Common myeloid progenitor, CD34-positive (primary cell): ENCODE measurements at regions not wholly inside any gene's neighbourhood (a gene's known extent, or its start where the extent isn't known, plus 50 kb on each side); places are given as distances from the start of the nearest gene placed in this dataset.

ENCODE experiments used
- CTCF ChIA-PET: fragments of 350-600 bp; sonication (Branson Sonifier 250); formaldehyde crosslinking; loops from one replicate; lab custom pipeline; 2021; ENCODE audit warnings: antibody characterized with exemption; lab: Charles Lee
- POLR2A ChIA-PET: fragments of 350-600 bp; sonication (Branson Sonifier 250); formaldehyde crosslinking; loops from one replicate; lab custom pipeline; 2021; ENCODE audit warnings: antibody characterized with exemption; lab: Charles Lee
- DNase-seq, 3 donors: peaks; one replicate each; pipeline versions ENCODE4 v3.0.0 to v3.0.0-alpha.2; 2013
- H3K27ac ChIP-seq, 2 experiments: 1 replicate in 1 of 2; 2 replicates in 1 of 2; pipeline ENCODE4 v1.7.0; 2013; ENCODE audit warnings: inconsistent platforms in 2 of 2, low read length in 2 of 2, mild to moderate bottlenecking in 2 of 2, low read depth in 1 of 2, moderate library complexity in 1 of 2; ENCODE audit not compliant: severe bottlenecking in 2 of 2, insufficient read depth in 1 of 2, poor library complexity in 1 of 2
- H3K27me3 ChIP-seq, 5 experiments: replicated peaks in 2 of 5; 1 replicate in 3 of 5; 2 replicates in 2 of 5; pipeline versions ENCODE4 v1.6.1 to v1.7.0; 2013; ENCODE audit warnings: low read length in 4 of 5, mild to moderate bottlenecking in 2 of 5, moderate library complexity in 2 of 5, inconsistent platforms in 1 of 5; ENCODE audit not compliant: insufficient read depth in 5 of 5, control insufficient read depth in 4 of 5
- H3K36me3 ChIP-seq, 4 experiments: 1 replicate in 2 of 4; 2 replicates in 2 of 4; pipeline versions ENCODE4 v1.6.1 to v1.7.0; 2013; ENCODE audit warnings: low read length in 3 of 4, control low read depth in 1 of 4, mild to moderate bottlenecking in 1 of 4; ENCODE audit not compliant: control insufficient read depth in 4 of 4, insufficient read depth in 4 of 4
- H3K4me1 ChIP-seq, 4 experiments: 1 replicate in 3 of 4; 2 replicates in 1 of 4; pipeline versions ENCODE4 v1.6.1 to v1.7.1; 2013; ENCODE audit warnings: low read length in 3 of 4, mild to moderate bottlenecking in 3 of 4, control low read depth in 1 of 4, inconsistent platforms in 1 of 4, moderate library complexity in 1 of 4; ENCODE audit not compliant: control insufficient read depth in 4 of 4, insufficient read depth in 4 of 4; ENCODE audit errors: control extremely low read depth in 1 of 4
- H3K4me3 ChIP-seq, 7 experiments: 1 replicate in 4 of 7; 2 replicates in 3 of 7; pipeline versions ENCODE4 v1.5.1 to v1.7.0; 2013; ENCODE audit warnings: mild to moderate bottlenecking in 7 of 7, low read length in 6 of 7, moderate library complexity in 6 of 7, inconsistent platforms in 2 of 7, low read depth in 2 of 7, control low read depth in 1 of 7; ENCODE audit not compliant: insufficient read depth in 4 of 7, control insufficient read depth in 1 of 7; ENCODE audit errors: extremely low read depth in 1 of 7
- H3K9me3 ChIP-seq, 5 experiments: 1 replicate in 4 of 5; 2 replicates in 1 of 5; pipeline versions ENCODE4 v1.6.1 to v1.7.1; 2013; ENCODE audit warnings: low read length in 4 of 5, mild to moderate bottlenecking in 2 of 5, inconsistent platforms in 1 of 5, low read depth in 1 of 5, moderate library complexity in 1 of 5; ENCODE audit not compliant: control insufficient read depth in 4 of 5, insufficient read depth in 2 of 5; ENCODE audit errors: control extremely low read depth in 1 of 5
- WGBS: methylation state at CpG from one replicate; pipeline ENCODE4 v1.1.5; 2013; ENCODE audit not compliant: insufficient coverage; 5-methylcytosine and 5-hydroxymethylcytosine counted together

DNA sequence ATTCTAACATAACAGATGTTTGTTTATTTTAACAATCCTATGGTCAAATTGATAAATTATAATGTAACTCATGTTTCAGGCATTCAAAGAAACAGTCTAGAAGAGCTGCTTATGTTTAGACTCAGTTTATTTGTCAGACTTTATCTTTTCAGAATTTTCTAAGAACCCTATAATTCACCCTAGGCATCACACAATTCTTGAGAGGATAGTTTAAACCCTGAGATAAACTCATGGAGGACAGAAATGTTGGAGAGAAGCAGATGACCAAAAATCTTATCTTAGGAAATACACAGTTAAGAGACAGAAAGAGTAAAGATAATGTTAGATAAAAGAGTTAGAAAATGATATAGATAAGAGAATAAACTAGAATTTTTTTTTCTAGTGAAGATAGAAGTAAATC is 1185.7 kb upstream of the SLC10A2 start:
- H3K27ac ChIP-seq = no peak overlapping the region
- H3K4me1 ChIP-seq = no peaks in the 10 kb centered on the region
- POLR2A ChIA-PET = no interaction called here
- DNase-seq = no peak
- no peaks in the 10 kb centered on the region for H3K36me3 ChIP-seq
- no peaks in the 10 kb centered on the region for H3K9me3 ChIP-seq
- CTCF ChIA-PET = no interaction called here
- no peak overlapping the region for H3K4me3 ChIP-seq
- H3K27me3 ChIP-seq = no peaks in the 10 kb centered on the region

- Histone ChIP-seq H3K36me3 (no peaks in the 10 kb centered on the region), H3K27ac (no peak overlapping the region), H3K4me3 (no peak overlapping the region), H3K4me1 (no peaks in the 10 kb centered on the region), H3K27me3 (no peaks in the 10 kb centered on the region), H3K9me3 (no peaks in the 10 kb centered on the region)
- POLR2A ChIA-PET = no interaction called here
- no peak for DNase-seq
- CTCF ChIA-PET = no interaction called here
Observed at GRCh38 chr13:104246955-104247354, 1180.7 kb upstream of the SLC10A2 start.

DNA sequence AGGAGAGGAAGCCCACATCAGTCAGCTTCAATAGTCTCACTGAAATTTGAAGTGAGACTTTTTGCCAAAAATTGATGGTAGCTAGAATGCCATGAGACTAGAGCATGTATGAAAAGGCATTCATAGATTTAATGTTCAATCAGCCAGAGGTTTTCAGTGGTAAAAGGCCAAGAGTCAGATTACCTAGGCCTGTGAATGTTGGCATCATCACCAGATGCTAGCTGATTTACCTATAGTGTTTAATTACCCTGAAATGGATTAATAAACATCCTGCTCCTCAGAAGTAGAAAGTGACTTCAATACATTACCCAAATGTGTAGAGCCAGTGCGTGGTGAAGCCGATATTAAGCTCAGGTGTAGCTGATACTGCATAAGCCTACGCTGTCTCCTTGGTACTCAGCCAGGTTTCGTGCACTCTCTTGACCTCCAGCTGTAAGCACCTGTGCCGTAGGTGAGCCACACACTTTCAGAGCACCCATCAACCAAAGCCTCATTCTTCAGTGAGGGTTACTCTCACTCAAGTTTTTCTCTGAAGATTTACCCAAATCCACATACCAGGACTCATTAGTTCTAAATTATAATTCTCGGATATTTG is 1140.3 kb upstream of the SLC10A2 start:
- POLR2A ChIA-PET = no interaction called here
- WGBS = 100% methylated on average over 4 of the region's 6 CpGs
- H3K27ac ChIP-seq = no peak overlapping the region
- H3K4me1 ChIP-seq = no peaks in the 10 kb centered on the region
- no peaks in the 10 kb centered on the region for H3K27me3 ChIP-seq
- H3K36me3 ChIP-seq = no peaks in the 10 kb centered on the region
- no peak overlapping the region for H3K4me3 ChIP-seq
- H3K9me3 ChIP-seq = no peaks in the 10 kb centered on the region
- DNase-seq = no peak
- CTCF ChIA-PET = interaction anchor here (1.2 kb wide), 1 partner anchor 19 kb away, joined by 4 read pairs; no protein-coding TSS in a partner anchor

DNA sequence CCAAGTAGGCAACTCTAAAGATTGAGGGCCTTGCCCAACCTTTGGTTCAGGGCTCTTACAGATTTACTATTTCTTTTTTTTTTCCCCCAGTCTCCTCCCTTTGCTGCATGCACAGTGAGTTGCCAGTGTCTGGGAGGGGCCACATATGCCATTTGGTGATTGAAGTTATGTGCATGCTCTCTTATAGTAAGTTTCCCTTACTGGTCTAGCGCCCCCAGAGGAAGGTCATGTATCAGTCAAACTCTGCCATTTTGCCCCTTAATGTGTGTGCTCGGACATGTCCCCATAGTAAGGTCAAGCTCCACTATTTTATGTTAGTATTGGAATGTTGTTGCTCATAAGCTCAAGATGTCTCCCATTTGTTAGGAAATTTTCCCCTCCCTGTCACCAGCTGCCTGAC is 1138.0 kb upstream of the SLC10A2 start:
- WGBS = 83% methylated on average over 1 of the region's 2 CpGs
- Histone ChIP-seq H3K9me3 (no peaks in the 10 kb centered on the region), H3K27me3 (no peaks in the 10 kb centered on the region), H3K4me3 (no peak overlapping the region), H3K4me1 (no peaks in the 10 kb centered on the region), H3K36me3 (no peaks in the 10 kb centered on the region), H3K27ac (no peak overlapping the region)
- DNase-seq = no peak
- POLR2A ChIA-PET = no interaction called here
- CTCF ChIA-PET = no interaction called here

- ChIA-PET POLR2A (no interaction called here), CTCF (no interaction called here)
- DNase-seq = no peak
- WGBS = no CpG with 5 or more reads among the region's 1 CpG
- H3K9me3 ChIP-seq = no peaks in the 10 kb centered on the region
- H3K4me1 ChIP-seq = no peaks in the 10 kb centered on the region
- H3K4me3 ChIP-seq = no peak overlapping the region
- H3K27ac ChIP-seq = no peak overlapping the region
- no peaks in the 10 kb centered on the region for H3K36me3 ChIP-seq
- no peaks in the 10 kb centered on the region for H3K27me3 ChIP-seq
Observed at GRCh38 chr13:104198801-104199200, 1132.6 kb upstream of the SLC10A2 start.

- 86% methylated on average over 2 of the region's 5 CpGs for WGBS
- Histone ChIP-seq H3K4me3 (no peak overlapping the region), H3K27ac (no peak overlapping the region), H3K4me1 (no peaks in the 10 kb centered on the region), H3K9me3 (no peaks in the 10 kb centered on the region), H3K36me3 (no peaks in the 10 kb centered on the region), H3K27me3 (no peaks in the 10 kb centered on the region)
- DNase-seq = no peak
- ChIA-PET POLR2A (no interaction called here), CTCF (no interaction called here)
Observed at GRCh38 chr13:104196611-104197010, 1130.4 kb upstream of the SLC10A2 start.

- no peak for DNase-seq
- POLR2A ChIA-PET = no interaction called here
- H3K4me1 ChIP-seq = no peaks in the 10 kb centered on the region
- no peak overlapping the region for H3K4me3 ChIP-seq
- no peaks in the 10 kb centered on the region for H3K9me3 ChIP-seq
- no peaks in the 10 kb centered on the region for H3K27me3 ChIP-seq
- H3K36me3 ChIP-seq = no peaks in the 10 kb centered on the region
- H3K27ac ChIP-seq = no peak overlapping the region
- 100% methylated on average over 2 of the region's 3 CpGs for WGBS
- CTCF ChIA-PET = no interaction called here
Observed at GRCh38 chr13:104181526-104182231, 1115.5 kb upstream of the SLC10A2 start.
